CD4-positive, alpha-beta T cell treated with Interleukin-6 for 4 hours (primary cell): ENCODE measurements at regions not wholly inside any gene's neighbourhood (a gene's known extent, or its start where the extent isn't known, plus 50 kb on each side); places are given as distances from the start of the nearest gene placed in this dataset.
"Not testable (repeated sequence)": the region's sequence is repeated elsewhere in the genome, so short reads cannot be mapped to it uniquely, and the experiment has no call there.

Source experiments
- DNase-seq: peaks from one replicate; pipeline ENCODE4 v3.0.0-alpha.2; 2020; ENCODE audit warnings: mixed read lengths

DNA sequence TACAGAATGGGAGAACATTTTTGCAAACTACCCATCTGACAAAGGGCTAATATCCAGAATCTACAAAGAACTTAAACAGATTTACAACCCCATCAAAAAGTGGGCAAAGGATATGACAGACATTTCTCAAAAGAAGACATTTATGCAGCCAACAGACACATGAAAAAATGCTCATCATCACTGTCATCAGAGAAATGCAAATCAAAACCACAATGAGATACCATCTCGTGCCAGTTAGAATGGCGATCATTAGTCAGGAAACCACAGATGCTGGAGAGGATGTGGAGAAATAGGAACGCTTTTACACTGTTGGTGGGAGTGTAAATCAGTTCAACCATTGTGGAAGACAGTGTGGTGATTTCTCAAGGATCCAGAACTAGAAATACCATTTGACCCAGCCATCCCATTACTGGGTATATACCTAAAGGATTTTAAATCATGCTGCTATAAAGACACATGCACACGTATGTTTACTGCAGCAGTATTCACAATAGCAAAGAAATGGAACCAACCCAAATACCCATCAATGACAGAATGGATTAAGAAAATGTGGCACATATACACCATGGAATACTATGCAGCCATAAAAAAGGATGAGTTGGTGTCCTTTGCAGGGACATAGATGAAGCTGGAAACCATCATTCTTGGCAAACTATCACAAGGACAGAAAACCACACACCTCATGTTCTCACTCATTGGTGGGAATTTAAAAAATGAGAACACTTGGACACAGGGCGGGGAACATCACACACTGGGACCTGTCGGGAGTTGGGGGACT lies 317.7 kb upstream of the THBS1 start:
- DNase-seq = not testable (repeated sequence)

GRCh38 chr15:39265261-39265660 lies 315.6 kb upstream of the THBS1 start:
- no peak for DNase-seq

- no peak for DNase-seq
Observed at GRCh38 chr15:39266890-39267289, 314.0 kb upstream of the THBS1 start.

GRCh38 chr15:39267685-39268084 lies 313.2 kb upstream of the THBS1 start:
- DNase-seq = no peak

- no peak for DNase-seq
Observed at GRCh38 chr15:39269352-39269751, 311.5 kb upstream of the THBS1 start.

- DNase-seq = no peak
Observed at GRCh38 chr15:39269821-39270220, 311.1 kb upstream of the THBS1 start.

DNA sequence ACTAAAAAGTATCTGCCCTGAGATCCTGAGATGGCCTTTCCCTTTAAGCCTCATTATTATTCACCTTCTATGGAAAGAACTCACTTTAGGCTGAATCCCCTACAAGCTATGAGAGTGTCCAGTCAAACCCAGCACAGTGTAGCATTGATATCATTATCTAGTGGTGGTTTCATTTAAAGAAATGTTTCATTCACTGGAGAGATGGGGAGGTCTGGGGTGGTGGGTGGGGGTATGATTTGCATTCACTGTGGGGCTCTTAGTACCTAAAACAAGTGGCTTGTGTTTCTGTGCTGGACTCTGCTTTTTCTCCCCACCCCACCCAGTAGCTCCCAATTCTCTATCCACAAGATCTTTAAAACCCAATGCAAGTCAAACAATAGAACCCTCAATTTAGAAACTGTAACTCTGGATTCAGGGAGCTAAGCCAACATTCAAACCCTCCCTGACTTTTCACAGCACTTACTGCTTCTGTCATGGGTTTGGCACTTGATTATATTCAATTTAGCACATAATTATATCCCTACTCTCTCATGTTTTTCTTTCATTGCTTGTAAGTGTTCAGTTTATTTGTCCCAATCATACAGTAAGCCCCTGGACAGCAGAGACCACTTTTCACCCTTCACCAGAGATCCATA lies 310.5 kb upstream of the THBS1 start:
- no peak for DNase-seq

DNA sequence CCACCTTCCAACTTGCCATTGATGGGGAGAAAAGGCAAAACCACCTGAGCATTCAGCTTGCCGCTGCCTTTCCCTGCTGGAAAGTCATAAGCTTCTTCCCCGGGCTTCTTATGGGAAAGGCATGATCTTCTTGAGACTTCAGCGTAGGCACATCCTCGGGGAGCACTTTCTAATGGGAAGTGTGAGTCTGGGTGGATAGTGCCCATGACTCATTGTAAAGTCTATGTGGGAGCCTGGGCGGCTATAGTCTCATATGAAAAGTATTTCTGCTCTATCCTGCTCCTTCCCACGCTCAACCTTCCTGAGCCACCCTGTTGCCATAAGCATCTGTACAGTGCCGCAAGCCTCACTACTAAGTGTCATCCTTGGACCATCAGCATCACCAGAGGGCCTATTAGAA lies 309.9 kb upstream of the THBS1 start:
- no peak for DNase-seq

- DNase-seq = no peak
Observed at GRCh38 chr15:39272901-39273300, 308.0 kb upstream of the THBS1 start.

GRCh38 chr15:39273717-39274411 lies 307.0 kb upstream of the THBS1 start:
- no peak for DNase-seq

- DNase-seq = no peak
Observed at GRCh38 chr15:39275066-39275465, 305.8 kb upstream of the THBS1 start.

DNA sequence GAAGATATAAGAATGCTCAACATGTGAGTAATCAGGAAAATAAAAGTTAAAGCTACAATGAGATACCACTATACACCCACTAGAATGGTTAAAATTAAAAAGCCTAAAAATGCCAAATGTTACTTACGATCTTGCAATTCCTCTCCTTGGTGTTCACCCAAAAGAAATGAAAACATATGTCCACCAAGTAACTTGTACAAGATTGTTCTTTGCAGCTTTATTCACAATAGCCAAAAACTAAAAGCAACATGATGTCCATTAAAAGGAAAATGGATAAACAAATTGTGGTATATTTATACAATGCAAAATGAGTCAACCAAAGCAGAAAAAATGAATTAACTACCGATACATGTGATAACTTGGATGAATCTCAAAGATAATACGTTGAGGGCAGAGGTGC lies 301.6 kb upstream of the THBS1 start:
- DNase-seq = no peak

GRCh38 chr15:39281094-39281493 lies 299.8 kb upstream of the THBS1 start:
- no peak for DNase-seq

- no peak for DNase-seq
Observed at GRCh38 chr15:39282663-39283208, 298.1 kb upstream of the THBS1 start.

- DNase-seq = no peak
Observed at GRCh38 chr15:39283531-39283930, 297.3 kb upstream of the THBS1 start.

- no peak for DNase-seq
Observed at GRCh38 chr15:39285071-39285470, 295.8 kb upstream of the THBS1 start.

DNA sequence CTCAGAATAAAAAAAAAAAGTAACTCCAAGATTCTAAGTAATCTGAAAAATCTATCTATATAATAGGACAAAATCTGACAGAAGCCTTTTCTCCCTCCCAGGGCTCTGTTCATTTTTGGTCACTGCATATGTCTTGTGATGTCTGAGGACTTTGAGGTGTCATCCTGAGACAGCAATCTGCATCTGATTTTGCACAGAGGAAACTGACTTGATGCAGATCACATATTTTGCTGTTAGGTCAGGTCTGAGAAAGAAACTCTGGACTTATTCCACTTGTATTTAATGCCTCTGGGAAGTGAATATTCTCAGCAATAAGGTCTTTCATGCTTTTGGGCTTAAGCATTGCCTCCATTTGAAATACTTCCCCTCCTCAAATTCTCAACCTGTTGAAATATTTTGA lies 295.2 kb upstream of the THBS1 start:
- DNase-seq = no peak

GRCh38 chr15:39286706-39287105 lies 294.2 kb upstream of the THBS1 start:
- DNase-seq = no peak

DNA sequence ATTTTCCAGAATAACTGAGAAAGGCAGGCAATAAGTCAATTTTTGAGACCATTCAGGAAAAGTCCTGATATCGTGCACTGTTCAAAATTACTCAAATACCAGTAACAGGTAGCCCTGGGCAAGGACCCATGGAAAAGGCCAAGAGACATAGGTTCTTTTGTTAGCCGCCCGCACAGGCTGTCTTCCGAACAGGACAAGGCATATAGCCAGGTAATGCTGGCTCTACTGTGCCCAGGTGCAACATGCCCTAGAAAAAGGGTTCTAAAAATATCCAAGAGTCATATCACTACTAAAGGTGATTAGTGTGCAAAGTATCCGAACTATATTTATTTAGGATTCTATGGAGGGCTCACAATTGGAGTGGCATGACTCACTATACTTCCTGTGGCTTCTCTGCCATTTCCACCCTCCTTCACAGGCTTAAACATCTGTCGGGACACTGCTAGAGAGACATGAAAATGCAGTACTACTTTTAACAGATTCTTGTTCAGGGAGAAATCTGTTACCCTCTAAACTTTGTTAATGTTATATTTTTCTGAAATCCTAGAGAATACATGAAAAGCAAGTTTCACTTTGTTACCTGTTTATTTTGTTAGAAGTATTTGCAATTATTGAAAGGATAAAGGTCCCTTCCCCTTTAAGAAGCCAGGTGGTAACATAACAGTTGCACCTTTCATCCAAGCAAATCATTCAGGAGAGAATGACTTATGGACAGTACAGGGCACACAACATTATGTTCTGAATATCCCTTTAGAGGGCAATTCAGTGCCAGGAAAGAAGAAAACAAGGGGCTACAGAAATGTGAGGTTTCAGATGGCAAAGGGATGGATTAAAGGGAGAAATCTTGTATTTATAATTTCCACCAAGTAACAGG lies 293.3 kb upstream of the THBS1 start:
- DNase-seq = no peak

DNA sequence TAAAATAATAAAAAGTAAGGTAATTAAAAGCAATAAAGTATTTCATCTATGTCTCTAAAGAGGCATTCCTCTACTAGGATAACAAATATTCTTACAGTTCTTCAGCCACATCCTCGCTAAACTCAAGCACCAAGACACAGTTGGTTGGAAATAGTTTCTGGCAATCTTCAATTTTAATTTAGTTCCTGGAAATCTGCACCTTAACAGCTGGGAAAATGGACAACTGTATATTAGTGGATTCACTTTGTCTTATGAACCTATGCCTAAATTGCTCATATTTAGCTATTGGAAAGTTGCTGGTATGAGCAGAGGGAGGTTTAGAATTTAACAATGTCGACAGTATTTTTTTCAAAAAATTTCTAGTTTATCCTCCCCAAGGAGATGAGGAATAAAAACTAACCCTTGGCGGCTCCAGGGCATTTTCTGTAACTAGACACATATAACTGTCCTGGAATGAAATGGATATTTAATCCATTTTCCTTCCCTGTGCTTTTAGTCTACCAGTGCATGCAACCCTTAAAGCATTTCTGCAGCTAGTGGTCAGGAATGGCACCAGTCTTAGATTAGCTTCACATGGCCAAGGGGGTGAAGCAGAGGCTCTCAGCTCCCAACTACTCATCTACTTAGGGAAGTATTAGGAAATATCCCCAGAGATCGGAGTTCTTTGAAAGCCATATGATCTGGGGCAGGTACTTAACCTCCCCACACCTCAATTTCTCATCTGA lies 290.0 kb upstream of the THBS1 start:
- no peak for DNase-seq

DNA sequence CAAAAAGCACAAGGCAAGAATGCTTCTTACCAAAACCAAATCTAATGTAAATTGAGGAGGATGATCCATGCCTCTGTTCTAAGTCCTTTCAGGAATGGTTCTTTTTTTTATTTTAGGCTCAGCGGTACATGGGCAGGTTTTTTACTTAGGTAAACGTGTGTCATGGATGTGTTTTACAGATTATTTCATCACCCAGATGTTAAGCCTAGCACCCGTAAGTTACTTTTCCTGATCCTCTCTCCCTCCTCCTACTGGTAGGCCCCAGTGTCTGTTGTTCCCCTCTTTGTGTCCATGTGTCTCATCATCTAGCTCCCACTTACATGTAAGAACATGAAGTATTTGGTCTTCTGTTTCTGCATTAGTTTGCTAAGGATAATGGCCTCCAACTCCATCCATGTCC lies 289.2 kb upstream of the THBS1 start:
- no peak for DNase-seq

DNA sequence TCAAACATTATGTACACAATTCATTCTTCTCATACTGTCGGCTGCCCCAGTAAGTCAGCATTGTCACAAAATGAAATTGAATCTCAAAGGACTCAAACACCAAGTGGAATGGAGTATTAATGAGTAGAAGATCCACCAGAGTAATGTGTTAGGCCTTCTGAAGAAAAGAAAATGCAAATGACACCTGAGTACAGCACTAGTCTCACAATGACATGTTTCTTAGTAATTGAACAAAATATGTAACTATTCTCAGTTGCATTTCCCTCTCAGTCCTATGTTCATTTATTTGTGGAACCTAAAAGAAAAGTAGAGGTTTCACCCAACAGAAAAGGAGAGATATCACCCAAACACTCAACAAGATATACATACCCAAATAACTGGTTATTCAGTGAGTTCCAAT lies 283.9 kb upstream of the THBS1 start:
- DNase-seq = no peak
